Testis (tissue), 2 donors: ENCODE measurements at regions not wholly inside any gene's neighbourhood (a gene's known extent, or its start where the extent isn't known, plus 50 kb on each side); places are given as distances from the start of the nearest gene placed in this dataset.

Experiments
- POLR2A ChIP-seq: fragments of 450-650 bp; IDR thresholded peaks from one replicate; pipeline ENCODE4 v1.6.1; 2017; ENCODE audit warnings: antibody characterized with exemption, mild to moderate bottlenecking, moderate library complexity
- TF ChIP-seq, protein P1 (sequence below), 3 experiments: fragments of 450-650 bp in 2 of 3; fragments of 200-600 bp in 1 of 3; sonication (generic) in 1 of 3; IDR thresholded peaks; one replicate each; pipeline ENCODE4 v1.5.1; 2016 to 2019; ENCODE audit warnings: antibody characterized with exemption in 3 of 3, mild to moderate bottlenecking in 2 of 3, moderate library complexity in 1 of 3

DNA sequence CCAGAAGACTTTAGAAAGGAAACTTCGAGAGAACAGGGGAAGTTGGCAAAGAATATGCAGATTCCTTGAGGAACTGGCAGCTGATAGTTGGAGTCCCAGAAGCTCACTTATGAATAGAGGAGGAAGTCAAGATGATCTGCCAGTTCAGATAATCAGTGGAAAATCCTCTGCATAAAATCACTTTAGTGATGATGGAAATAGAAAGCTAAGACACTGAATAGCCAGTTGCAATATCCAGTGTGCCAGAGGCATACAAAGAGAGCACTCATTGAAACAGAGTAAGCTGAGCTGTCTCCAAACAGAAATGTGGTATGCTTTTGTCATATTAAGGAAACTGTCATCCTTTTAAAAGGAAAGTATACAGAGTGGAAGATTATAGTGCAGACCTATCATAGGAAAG, 1207.6 kb downstream of the OTOL1 start:
- TF ChIP-seq POLR2A = no peak
- TF ChIP-seq, protein P1, sequence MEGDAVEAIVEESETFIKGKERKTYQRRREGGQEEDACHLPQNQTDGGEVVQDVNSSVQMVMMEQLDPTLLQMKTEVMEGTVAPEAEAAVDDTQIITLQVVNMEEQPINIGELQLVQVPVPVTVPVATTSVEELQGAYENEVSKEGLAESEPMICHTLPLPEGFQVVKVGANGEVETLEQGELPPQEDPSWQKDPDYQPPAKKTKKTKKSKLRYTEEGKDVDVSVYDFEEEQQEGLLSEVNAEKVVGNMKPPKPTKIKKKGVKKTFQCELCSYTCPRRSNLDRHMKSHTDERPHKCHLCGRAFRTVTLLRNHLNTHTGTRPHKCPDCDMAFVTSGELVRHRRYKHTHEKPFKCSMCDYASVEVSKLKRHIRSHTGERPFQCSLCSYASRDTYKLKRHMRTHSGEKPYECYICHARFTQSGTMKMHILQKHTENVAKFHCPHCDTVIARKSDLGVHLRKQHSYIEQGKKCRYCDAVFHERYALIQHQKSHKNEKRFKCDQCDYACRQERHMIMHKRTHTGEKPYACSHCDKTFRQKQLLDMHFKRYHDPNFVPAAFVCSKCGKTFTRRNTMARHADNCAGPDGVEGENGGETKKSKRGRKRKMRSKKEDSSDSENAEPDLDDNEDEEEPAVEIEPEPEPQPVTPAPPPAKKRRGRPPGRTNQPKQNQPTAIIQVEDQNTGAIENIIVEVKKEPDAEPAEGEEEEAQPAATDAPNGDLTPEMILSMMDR (IDR thresholded peaks at IDR 0.05) = no peak
